ENCODE measurements at regions not wholly inside any gene's neighbourhood (a gene's known extent, or its start where the extent isn't known, plus 50 kb on each side); places are given as distances from the start of the nearest gene placed in this dataset.

DNA sequence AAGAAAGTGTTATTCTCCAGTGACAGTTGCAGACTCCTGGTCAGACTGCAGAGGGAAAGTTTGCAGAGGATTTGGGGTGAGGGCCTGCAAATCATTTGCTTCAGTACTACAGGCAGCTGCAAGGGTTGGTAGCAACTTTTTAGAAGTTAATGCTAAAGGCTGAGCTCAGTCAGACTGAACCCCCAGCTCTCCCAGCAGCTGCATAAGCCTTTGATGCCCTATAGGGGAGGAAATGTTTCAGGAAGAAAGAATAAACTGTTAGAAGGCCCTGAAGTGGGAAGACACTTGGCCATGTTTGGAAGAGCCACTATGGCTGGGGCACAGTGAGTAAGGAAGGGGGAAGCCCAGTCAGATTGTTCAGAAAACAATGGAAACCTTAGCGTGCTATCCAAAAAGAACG is 383.6 kb downstream of the TTLL7 start:
- DNase-seq (ENCODE audit: low read depth) = no peak
- TF ChIP-seq, protein P1, sequence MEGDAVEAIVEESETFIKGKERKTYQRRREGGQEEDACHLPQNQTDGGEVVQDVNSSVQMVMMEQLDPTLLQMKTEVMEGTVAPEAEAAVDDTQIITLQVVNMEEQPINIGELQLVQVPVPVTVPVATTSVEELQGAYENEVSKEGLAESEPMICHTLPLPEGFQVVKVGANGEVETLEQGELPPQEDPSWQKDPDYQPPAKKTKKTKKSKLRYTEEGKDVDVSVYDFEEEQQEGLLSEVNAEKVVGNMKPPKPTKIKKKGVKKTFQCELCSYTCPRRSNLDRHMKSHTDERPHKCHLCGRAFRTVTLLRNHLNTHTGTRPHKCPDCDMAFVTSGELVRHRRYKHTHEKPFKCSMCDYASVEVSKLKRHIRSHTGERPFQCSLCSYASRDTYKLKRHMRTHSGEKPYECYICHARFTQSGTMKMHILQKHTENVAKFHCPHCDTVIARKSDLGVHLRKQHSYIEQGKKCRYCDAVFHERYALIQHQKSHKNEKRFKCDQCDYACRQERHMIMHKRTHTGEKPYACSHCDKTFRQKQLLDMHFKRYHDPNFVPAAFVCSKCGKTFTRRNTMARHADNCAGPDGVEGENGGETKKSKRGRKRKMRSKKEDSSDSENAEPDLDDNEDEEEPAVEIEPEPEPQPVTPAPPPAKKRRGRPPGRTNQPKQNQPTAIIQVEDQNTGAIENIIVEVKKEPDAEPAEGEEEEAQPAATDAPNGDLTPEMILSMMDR (conservative IDR thresholded peaks at IDR 0.05; ENCODE audit: low read length) = no peak
- no peak overlapping the region for H3K4me3 ChIP-seq (ENCODE audit: low read length)

DNA sequence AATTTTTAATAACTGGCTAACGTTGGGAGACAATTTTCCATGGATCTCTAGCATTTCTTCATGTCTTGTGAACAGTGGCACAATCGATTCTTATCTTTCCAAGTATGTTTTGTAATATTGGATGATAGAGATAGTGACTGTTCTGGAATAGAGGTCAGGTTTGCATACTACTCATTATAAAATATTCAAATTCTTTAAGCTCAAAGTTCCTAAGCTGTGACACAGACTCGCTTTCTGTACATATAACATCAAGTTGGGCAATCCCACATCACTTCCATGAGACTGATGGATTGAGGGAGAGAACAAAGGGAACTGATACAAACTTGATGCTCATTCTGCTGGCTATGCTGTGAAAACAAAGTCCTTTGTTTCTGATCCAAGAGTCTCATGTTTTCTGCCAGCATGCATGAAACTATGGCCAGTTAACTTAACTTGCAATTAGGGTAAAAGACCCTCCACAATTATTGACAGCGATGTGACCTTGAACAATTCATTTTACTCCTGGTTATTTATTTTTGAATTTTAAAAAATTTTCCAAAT is 392.4 kb downstream of the TTLL7 start:
- TF ChIP-seq, protein P1 (conservative IDR thresholded peaks at IDR 0.05; ENCODE audit: low read length) = no peak
- no peak overlapping the region for H3K4me3 ChIP-seq (ENCODE audit: low read length)
- DNase-seq (ENCODE audit: low read depth) = no peak

DNA sequence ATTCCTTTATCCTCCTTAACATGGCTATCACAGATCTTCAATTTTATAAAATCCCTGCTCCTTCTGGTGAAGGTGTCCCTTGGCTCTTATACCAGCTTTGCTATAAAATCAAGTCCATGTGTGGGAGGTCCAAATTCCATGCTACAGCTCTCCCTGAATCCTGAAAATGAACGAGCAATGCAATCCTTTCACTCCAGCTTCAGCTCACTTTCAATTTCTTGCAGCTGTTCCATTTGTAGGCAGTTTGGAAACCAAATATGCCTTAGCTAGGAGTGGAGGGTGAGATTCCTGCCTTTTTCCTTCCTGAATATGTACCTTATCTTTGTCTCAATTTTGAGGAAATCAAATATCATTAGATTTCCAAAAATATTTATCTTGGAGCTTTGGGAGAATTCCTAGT is 402.6 kb downstream of the TTLL7 start:
- TF ChIP-seq, protein P1 (conservative IDR thresholded peaks at IDR 0.05; ENCODE audit: low read length) = no peak
- DNase-seq (ENCODE audit: low read depth) = no peak
- H3K4me3 ChIP-seq (ENCODE audit: low read length) = no peak overlapping the region

DNA sequence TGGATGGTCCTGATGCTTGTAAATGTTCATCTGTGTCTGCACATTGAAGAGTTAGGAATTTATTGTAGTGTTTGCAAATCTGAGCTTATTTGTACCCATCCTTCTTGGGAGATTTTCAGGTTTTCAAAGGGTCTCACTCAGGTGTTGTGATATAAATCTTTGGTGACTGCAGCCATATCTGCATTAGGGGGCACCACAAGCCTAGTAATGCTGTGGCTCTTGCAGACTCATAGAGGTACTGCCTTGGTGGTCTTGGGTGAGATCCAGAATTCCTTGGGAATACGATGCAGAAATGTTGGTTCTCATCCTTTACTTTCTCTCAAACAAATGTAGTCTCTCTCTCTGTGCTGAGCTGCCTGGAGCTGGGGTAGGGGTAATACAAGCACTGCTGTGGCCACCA is 405.9 kb downstream of the TTLL7 start:
- TF ChIP-seq, protein P1 (conservative IDR thresholded peaks at IDR 0.05; ENCODE audit: low read length) = no peak
- H3K4me3 ChIP-seq (ENCODE audit: low read length) = no peak overlapping the region
- DNase-seq (ENCODE audit: low read depth) = no peak

DNA sequence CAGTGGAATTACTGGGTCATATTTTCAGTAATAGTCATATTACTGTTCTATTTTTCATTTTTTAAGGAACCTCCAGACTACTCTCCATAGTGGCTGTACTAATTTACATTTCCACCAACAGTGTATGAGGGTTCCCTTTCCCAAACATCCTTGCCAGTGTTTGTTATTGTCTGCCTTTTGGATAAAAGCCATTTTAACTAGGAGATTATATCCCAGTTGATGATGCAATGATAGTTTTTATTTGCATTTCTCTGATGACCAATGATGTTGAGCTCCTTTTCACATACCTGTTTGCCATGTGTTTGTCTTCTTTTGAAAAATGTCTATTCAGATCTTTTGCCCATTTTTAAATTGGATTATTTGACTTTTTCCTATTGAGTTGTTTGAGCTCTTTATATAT is 410.8 kb downstream of the TTLL7 start:
- no peak for DNase-seq (ENCODE audit: low read depth)
- H3K4me3 ChIP-seq (ENCODE audit: low read length) = no peak overlapping the region
- TF ChIP-seq, protein P1 (conservative IDR thresholded peaks at IDR 0.05; ENCODE audit: low read length) = no peak

DNA sequence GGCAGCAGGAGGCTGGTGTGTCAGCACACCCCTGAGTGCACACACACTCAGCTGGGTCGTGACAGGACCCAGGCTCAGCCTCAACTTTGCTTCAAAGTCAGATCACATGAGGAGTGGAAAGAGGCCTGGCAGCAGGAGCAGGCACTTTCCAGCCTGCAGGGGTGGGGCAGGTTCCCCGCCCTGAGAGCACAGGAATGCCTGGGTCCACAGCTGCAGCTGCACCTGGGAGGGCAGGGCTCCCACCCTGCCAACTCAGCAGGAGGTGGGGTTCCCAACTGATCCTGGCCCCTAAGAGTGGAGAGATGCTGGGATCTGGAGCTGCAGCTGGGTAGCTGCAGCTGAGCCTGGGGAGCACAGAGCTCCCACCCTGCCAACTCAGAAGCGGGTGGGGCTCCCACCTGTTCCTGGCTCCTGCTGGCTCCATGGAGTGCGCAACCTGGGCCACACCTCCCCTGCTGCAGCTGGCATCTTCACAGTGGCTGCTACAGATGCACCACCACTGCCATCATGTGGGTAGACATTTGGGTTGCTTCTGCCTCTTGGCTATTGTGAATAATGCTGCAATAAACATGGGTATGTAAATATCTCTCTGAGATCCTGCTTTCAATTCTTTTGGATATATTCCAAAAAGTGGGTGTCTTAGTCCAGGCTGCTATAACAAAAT is 415.4 kb downstream of the TTLL7 start:
- H3K4me3 ChIP-seq (ENCODE audit: low read length) = no peak overlapping the region
- TF ChIP-seq, protein P1 (conservative IDR thresholded peaks at IDR 0.05; ENCODE audit: low read length) = peak; percentile 46
- DNase-seq (ENCODE audit: low read depth) = peak; percentile 13

DNA sequence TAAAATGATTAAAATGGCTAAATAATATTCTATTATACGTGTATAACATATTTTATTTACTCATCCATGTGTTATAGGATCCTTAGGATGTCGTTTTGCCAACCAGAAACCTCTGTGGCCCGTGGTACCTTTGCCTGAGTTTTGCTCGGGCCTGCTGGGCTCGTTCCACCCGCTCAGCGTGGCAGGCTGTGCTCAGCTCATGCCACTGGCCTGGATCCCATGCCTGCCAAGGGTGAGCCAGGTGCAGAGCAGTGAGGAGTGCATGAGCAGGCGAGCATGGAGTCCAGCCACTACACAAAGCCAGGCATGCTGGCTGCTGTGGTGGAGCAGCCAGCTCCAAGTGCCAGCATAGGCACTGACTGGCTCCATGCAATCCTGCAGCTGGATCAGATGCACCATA is 417.2 kb downstream of the TTLL7 start:
- TF ChIP-seq, protein P1 (conservative IDR thresholded peaks at IDR 0.05; ENCODE audit: low read length) = no peak
- H3K4me3 ChIP-seq (ENCODE audit: low read length) = no peak overlapping the region
- no peak for DNase-seq (ENCODE audit: low read depth)
